NCI-H1417 treated with DMSO at 0.1 percent for 48 hours (cell line): ENCODE measurements at regions not wholly inside any gene's neighbourhood (a gene's known extent, or its start where the extent isn't known, plus 50 kb on each side); places are given as distances from the start of the nearest gene placed in this dataset.
A peak's percentile ranks its signal among the peaks of the same experiment; 100 is the strongest.
"Not testable (repeated sequence)": the region's sequence is repeated elsewhere in the genome, so short reads cannot be mapped to it uniquely, and the experiment has no call there.

Experiments used
- DNase-seq: peaks from one replicate; lab custom pipeline; 2025; lab: John Stamatoyannopoulos, UW

GRCh38 chr5:147081311-147081764 lies 153.5 kb upstream of the STK32A start:
- DNase-seq = no peak

DNA sequence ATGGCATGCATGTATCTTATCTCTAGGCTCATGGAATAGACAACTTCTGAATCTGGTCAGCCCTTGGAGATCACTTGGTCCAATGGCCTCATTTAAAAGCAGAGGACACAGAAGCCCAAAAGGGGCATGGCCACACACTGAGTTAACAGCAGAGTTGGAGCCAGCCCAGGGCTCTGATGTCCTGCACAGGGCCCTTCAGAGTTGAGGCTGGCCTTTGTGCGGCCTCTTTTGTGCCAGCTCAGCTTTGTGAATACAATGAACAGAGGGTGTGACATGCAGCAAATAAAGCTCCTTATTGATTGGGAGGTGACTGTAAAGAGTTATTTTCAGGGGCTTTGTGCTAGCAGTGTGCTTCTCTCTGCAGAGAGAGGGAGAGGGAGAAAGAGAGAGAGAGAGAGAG lies 150.1 kb upstream of the STK32A start:
- no peak for DNase-seq

GRCh38 chr5:147085409-147085808 lies 149.4 kb upstream of the STK32A start:
- DNase-seq = no peak

GRCh38 chr5:147092044-147092443 lies 142.8 kb upstream of the STK32A start:
- no peak for DNase-seq

DNA sequence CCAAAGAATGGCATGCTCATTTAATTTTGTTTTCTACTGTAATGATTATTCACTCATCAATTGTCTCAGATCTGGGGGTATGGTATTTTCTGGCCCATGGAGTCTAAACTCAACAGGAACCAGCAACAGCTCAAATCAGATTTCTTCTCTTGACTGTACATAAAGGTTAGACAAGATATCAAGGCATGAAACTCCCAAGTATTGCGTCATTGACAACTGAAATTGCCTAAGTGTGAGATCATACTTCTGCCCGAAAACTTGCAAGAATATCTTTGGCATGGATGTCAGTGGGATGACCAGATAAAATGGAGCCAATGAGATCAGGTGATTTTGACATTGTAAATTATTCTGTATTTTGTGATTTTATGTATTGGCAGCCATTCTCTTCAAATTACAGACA lies 141.7 kb upstream of the STK32A start:
- DNase-seq = no peak

DNA sequence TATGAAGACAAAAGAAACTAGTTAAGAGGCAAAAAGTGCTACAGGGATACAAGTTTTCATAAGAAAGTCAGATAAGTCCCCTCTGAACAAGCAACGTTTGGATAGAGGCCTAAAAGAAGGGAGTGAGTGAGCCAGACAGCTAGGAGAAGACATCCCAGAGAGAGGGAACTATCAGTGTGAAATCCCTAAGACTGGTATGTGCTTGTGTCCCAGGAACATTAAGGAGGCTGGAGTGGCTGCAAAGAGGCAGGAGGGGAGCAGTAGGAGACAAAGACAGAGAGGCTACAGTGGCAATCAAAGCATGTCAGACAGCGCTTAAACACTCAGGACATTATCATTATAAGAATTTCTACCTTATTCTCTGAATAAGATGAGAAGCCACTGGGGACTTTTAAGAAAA lies 139.1 kb upstream of the STK32A start:
- DNase-seq = no peak

DNA sequence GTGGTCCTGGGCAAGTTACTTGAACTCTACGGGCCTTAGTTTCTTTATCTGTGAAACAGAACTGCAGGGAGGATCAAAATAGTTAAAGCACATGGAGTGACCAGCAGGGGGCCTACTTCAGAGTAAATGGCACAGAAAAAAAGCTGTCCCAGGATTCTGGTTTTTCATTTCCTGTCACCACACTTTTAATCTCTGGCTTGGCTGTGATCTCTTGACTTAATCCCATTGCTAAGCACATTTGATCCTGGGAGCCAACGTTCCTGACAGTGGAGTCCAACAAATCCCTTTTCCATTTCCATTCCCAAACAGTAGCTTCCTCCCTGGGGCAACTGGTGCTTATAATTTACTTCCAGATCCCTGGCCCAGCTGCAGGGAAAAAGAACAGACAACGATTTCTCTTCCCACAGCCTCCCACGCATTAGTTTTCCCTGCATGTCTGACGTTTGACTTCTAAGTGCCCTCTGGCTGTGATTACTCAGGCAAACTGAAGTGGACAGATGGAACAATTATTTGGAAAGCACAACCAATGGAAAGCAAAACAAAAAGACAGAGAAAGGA lies 136.5 kb upstream of the STK32A start:
- DNase-seq = peak; percentile 29

GRCh38 chr5:147101659-147102369 lies 133.0 kb upstream of the STK32A start:
- DNase-seq = no peak

- DNase-seq = no peak
Observed at GRCh38 chr5:147112899-147113298, 121.9 kb upstream of the STK32A start.

DNA sequence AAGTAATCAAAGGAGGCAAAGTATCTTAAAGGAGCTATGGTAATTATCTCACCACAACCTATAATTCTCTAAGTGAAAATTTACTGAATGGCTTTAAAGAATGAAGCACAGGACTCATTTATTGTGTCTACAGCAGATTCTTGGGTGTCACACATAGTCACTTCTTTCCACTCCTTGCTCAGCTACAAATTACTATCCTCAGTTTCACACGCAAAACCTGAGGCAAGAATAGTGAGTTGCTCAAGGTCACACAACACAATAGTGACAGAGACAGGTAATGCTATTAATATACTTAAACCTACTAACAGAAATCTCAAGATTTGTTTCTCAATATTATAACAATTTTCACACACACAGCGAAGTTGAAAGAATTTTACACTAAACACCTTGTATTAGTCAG lies 120.9 kb upstream of the STK32A start:
- DNase-seq = no peak

- DNase-seq = not testable (repeated sequence)
Observed at GRCh38 chr5:147139759-147140158, 95.1 kb upstream of the STK32A start.

DNA sequence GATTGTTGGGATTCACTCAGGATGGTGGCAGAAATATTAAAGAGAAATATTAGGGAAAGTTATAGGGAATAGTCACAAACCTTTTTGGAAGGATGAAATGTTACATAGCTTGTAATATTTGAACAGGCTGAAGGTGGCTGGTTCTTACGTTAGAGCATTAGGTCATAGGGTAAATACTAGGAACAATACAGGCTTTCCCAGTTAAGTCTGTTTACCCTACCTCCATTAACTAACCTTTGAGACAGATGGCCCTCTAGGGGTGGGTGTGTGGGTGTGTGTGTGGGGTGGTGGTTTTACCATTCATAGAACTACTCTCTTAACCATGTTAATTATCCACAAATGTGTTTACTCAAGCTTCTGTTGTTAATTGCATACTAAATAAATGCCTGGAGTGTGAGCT lies 94.3 kb upstream of the STK32A start:
- DNase-seq = no peak

GRCh38 chr5:147141580-147141979 lies 93.2 kb upstream of the STK32A start:
- not testable (repeated sequence) for DNase-seq

GRCh38 chr5:147143215-147143614 lies 91.6 kb upstream of the STK32A start:
- no peak for DNase-seq

GRCh38 chr5:147145328-147145727 lies 89.5 kb upstream of the STK32A start:
- DNase-seq = no peak

DNA sequence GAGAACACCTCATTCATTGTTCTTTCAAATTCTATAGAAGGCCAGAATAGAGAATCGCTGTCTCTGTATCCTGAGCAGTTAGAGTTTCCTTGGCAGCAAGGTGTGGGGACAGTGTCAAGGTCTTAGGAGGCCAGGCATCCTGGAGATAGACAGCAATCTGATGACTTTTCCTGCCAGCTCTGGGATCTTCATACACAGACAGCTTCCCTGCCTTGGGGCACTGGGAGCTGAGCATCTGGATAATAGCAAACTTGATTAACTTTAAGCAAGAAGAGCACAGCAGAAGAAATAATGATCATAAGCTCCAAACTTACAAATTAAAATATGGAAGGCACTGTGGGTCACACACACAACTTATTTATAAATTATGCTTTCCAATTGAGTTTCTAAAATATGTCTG lies 86.1 kb upstream of the STK32A start:
- DNase-seq = no peak

- DNase-seq = no peak
Observed at GRCh38 chr5:147152086-147152485, 82.7 kb upstream of the STK32A start.

DNA sequence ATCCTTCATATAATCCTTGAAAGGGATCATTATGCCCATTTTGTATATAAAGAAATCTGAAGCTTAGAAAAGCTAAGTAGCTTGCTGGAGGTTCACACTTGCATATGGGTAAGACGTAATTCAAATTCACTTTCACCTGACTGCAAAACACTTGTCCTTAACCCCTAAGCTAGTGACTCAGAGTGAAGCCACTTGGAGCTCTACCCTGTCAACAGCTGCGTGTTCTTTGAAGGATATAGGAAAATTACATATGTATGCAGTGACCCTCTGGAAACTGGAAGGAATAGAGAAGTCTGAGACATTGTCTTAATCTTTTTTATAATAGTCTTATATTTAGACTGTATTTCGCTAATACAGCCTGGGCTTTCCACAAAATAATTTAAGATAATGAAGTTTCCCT lies 80.0 kb upstream of the STK32A start:
- DNase-seq = no peak

GRCh38 chr5:147156012-147156411 lies 78.8 kb upstream of the STK32A start:
- DNase-seq = no peak

DNA sequence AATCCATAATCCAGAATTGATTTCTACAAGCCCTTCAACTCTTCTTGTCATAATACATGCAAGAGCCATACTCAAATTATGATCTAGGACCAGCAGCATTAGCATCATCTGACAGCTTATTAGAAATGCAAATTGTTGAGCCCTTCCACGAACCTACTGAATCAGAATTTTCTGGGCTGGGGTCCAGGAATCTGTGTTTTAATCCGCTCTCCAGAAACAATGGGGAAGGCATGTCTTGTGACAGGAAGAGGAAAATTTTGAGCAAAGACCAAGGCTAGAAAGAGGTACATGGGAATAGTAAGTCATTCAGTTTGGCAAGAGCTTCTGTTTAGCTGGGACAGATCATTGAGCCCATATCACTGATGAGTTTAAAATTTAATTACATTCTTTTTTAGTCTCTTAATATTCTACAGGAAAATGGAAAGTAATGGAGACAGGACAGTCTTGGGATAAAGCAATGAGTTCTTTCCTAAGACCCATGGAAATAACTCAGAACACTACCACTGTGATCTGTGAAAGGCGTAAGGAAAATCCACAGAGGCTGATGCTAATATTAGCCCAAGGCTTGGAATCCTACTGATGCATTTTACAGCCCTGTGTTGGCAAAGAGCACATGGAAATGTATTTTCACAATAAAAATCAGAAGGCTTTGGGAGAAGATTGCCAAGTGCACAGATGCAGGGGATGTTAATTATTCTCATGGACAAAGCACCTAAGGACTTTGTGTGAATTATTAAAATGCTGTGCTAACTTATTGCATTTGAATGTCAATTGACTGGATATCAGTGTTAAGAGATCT lies 73.7 kb upstream of the STK32A start:
- DNase-seq = no peak

GRCh38 chr5:147162740-147163139 lies 72.1 kb upstream of the STK32A start:
- no peak for DNase-seq

DNA sequence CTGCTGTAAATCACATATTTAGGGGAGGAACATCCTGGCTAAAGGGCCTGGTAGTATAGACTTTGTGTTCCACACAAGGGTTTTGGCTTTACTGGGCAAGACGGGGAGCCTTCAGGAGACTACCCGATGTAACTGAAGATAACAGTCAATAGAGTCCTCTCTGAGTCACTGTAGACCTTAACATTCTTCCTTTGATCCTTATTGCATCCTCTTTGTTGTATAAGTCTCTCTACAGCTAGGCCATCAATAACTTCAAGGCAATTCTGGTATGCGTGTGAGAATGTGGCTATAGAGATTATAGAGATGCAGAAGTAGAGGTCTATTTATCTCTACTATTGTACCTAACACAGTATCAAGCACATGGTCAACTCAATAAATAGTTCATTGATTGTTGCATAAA lies 67.3 kb upstream of the STK32A start:
- no peak for DNase-seq
